NCI-H345 treated with DMSO at 0.1 percent for 48 hours (cell line): ENCODE measurements at regions not wholly inside any gene's neighbourhood (a gene's known extent, or its start where the extent isn't known, plus 50 kb on each side); places are given as distances from the start of the nearest gene placed in this dataset.
A peak's percentile ranks its signal among the peaks of the same experiment; 100 is the strongest.

Experiments used
- DNase-seq: peaks from one replicate; lab custom pipeline; 2025; ENCODE audit not compliant: unreplicated experiment; lab: John Stamatoyannopoulos, UW

- DNase-seq, result no peak
Measured at GRCh38 chr5:68161156-68161555, 54.4 kb upstream of the PIK3R1 start.

GRCh38 chr5:68159224-68159951, 56.2 kb upstream of the PIK3R1 start:
- DNase-seq, result no peak

GRCh38 chr5:68155940-68156339, 59.6 kb upstream of the PIK3R1 start:
- DNase-seq, result no peak

GRCh38 chr5:68154119-68154857, 61.3 kb upstream of the PIK3R1 start:
- DNase-seq, result no peak

- DNase-seq, result no peak
Measured at GRCh38 chr5:68151812-68152211, 63.7 kb upstream of the PIK3R1 start.

GRCh38 chr5:68149189-68149588, 66.4 kb upstream of the PIK3R1 start:
- no peak for DNase-seq

GRCh38 chr5:68148096-68148495, 67.5 kb upstream of the PIK3R1 start:
- no peak for DNase-seq

- no peak for DNase-seq
Measured at GRCh38 chr5:68147659-68148058, 67.9 kb upstream of the PIK3R1 start.

- no peak for DNase-seq
Measured at GRCh38 chr5:68141494-68141893, 74.1 kb upstream of the PIK3R1 start.

GRCh38 chr5:68140763-68141162, 74.8 kb upstream of the PIK3R1 start:
- DNase-seq, result no peak

GRCh38 chr5:68139611-68140441, 75.7 kb upstream of the PIK3R1 start:
- DNase-seq, result no peak

- no peak for DNase-seq
Measured at GRCh38 chr5:68137511-68138140, 77.9 kb upstream of the PIK3R1 start.

GRCh38 chr5:68134669-68135313, 80.8 kb upstream of the PIK3R1 start:
- DNase-seq, result no peak

- DNase-seq, result no peak
Measured at GRCh38 chr5:68134033-68134668, 81.4 kb upstream of the PIK3R1 start.

GRCh38 chr5:68130253-68130652, 85.3 kb upstream of the PIK3R1 start:
- no peak for DNase-seq

GRCh38 chr5:68129364-68129763, 86.2 kb upstream of the PIK3R1 start:
- no peak for DNase-seq

GRCh38 chr5:68126886-68127285, 88.7 kb upstream of the PIK3R1 start:
- no peak for DNase-seq

GRCh38 chr5:68122439-68123328, 92.9 kb upstream of the PIK3R1 start:
- DNase-seq, result peak; percentile 18

- DNase-seq, result no peak
Measured at GRCh38 chr5:68116868-68117411, 98.6 kb upstream of the PIK3R1 start.
